GM03348 (cell line): ENCODE measurements at regions not wholly inside any gene's neighbourhood (a gene's known extent, or its start where the extent isn't known, plus 50 kb on each side); places are given as distances from the start of the nearest gene placed in this dataset.

Experiments used
- DNase-seq: peaks from one replicate; pipeline ENCODE4 v3.0.0; 2012; ENCODE audit warnings: low spot score

DNA sequence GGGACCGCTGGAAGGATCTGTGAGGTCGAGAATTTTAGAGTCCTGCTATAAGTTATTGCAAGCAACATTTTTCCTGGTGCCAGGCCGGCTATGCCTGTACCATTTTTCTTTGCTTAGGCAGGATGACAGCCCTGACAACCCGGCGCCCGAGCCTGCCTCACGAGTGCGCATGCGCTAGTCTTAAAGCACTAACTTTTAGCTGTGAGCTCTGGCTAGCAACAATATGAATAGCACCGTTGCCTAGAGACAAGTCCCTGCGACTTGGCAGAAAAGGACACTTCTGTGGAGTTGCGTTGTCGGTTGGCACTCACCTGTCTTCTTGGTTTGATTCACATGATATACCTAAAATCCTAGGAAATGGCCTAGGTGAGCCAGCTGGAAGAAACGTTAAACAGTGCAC lies 663.4 kb upstream of the TSPY4 start:
- DNase-seq, result no peak

- no peak for DNase-seq
Measured at GRCh38 chrY:8677336-8677935, 659.8 kb upstream of the TSPY4 start.

- no peak for DNase-seq
Measured at GRCh38 chrY:8687154-8687553, 650.1 kb upstream of the TSPY4 start.

GRCh38 chrY:8690901-8691685 lies 646.2 kb upstream of the TSPY4 start:
- DNase-seq, result no peak

- no peak for DNase-seq
Measured at GRCh38 chrY:8698571-8698970, 638.7 kb upstream of the TSPY4 start.

DNA sequence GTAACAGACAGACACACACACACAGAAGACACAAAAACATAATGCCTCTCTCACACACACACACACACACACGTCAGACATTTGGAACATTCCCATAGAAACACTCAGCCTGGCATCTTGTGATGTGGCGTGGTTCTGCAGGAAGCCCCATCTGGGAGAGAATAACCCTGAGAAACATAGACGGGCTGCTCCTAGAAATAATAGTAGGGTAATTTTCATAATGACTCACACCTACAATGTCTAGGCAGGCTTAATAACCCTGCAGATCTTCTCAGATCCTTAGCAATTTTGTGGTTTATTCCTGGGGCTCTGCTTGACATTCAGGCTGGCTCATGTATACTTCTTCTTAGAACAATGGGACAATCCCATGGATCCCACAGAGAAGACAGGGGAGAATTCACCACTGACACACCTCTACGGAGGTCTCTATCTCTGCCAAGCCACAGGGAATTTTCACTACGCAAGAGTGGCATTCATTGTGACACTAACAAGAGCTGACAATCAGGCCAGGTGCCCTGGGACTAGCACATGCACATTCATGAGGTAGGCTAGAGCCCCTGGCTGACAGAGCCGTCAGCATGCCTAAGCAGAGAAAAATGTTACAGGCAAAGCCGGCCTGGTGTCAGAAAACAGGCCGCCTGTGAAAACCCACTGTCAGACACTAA lies 631.5 kb upstream of the TSPY4 start:
- DNase-seq, result no peak

GRCh38 chrY:8712296-8712695 lies 625.0 kb upstream of the TSPY4 start:
- no peak for DNase-seq

GRCh38 chrY:8715226-8715625 lies 622.0 kb upstream of the TSPY4 start:
- DNase-seq, result no peak

GRCh38 chrY:8726616-8727015 lies 610.6 kb upstream of the TSPY4 start:
- no peak for DNase-seq

DNA sequence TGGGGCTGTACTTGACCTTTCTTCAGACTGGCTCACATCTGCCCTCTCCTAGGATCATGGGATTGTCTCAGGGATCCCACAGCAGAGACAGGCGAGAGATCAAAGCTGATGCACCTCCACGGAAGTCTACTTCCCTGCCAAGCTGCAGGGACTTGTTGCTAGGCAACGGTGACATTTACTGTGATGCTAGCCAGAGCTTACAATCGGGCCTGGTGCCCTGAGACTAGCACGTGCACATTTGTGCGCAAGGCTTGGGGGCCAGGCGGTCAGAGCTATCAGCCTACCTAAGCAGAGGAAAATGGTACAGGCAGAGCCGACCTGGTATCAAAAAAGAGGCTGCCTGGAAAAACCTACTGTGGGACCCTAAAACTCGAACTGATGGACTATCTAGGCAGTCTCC lies 607.3 kb upstream of the TSPY4 start:
- no peak for DNase-seq

DNA sequence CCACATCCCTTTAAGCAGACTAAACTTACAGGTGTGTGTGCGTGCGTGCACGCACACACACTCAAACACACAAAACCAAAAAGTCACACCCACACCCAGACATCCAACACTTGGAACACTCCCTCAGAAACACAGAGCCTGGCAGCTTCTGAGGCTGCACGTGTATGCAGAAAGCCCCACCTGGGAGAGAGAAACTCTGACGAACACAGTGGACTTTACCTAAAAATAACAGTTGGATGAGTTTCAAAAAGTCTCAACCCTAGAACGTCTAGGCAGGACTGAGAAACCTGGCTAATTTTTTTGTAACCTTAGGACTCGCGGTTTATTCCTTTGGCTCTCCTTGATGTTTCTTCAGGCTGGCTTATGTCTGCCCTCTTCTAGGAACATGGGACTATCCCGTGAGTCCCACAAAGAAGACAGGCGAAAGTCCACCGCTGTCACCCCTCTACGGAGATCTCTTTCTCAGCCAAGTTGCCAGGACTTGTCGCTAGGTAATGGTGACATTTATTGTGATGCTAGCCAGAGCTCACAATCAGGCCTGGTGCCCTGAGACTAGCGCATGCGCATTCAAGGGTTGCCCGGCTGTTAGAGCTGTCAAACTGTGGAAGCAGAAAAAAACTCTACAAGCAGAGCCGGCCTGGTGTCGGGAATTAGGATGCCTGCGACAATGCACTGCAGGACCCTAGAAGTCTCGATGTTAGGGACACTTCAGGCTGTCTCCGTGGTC lies 595.8 kb upstream of the TSPY4 start:
- no peak for DNase-seq

- no peak for DNase-seq
Measured at GRCh38 chrY:8764184-8764583, 573.1 kb upstream of the TSPY4 start.

GRCh38 chrY:8781184-8781890 lies 555.9 kb upstream of the TSPY4 start:
- no peak for DNase-seq

- DNase-seq, result peak; percentile 2
Measured at GRCh38 chrY:8794561-8794960, 542.7 kb upstream of the TSPY4 start.

DNA sequence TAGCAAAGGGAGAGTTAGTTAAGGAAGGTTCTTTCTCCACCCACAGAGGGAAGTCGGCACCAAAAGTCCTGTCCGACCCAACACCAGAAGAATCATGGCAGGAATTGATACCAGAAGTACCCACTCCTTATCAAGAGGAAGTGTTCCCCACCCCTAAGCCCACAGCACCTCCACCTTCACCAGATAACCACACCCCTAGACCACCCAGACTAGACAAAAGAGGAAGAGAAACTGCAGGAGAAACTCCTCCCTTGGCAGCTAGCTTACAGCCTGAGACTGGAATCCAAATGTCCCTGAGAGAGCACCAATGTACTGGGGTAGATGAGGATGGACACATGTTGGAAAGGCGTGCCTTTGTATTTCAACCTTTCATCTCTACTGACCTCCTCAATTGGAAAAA lies 532.9 kb upstream of the TSPY4 start:
- no peak for DNase-seq

GRCh38 chrY:8807648-8808408 lies 529.4 kb upstream of the TSPY4 start:
- peak; percentile 20 for DNase-seq

GRCh38 chrY:8808611-8809010 lies 528.7 kb upstream of the TSPY4 start:
- DNase-seq, result no peak

- no peak for DNase-seq
Measured at GRCh38 chrY:8809076-8809475, 528.2 kb upstream of the TSPY4 start.

- peak; percentile 5 for DNase-seq
Measured at GRCh38 chrY:8814143-8814542, 523.1 kb upstream of the TSPY4 start.

GRCh38 chrY:8815616-8816015 lies 521.6 kb upstream of the TSPY4 start:
- DNase-seq, result no peak

- DNase-seq, result no peak
Measured at GRCh38 chrY:8820032-8820431, 517.2 kb upstream of the TSPY4 start.
